ENCODE measurements at regions not wholly inside any gene's neighbourhood (a gene's known extent, or its start where the extent isn't known, plus 50 kb on each side); places are given as distances from the start of the nearest gene placed in this dataset.

DNA sequence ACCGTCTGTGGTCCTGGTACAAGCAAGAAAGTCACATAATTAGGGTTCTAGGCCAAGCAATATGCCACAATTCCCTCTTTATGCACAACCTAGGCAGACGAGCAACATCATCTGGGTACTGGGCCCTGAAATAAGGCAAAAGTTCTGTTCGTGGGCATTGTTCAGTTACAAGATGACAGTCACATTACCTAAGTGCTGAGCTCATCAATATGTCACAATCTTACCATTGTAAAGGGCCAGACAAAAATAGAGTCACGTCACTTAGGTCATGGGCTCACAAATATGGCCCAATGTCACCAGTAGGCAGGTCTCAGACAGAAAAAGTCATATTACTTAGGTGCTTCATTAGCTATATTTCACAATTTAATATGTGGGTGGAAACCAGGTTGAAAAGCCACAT is 1025.3 kb upstream of the AMELY start:
- Mint-ChIP-seq H3K36me3 (ENCODE audit: low read depth) (no peaks in the 10 kb centered on the region), H3K27me3 (no peaks in the 10 kb centered on the region), H3K9me3 (no peaks in the 10 kb centered on the region), H3K27ac (no peak overlapping the region), H3K4me3 (no peak overlapping the region), H3K4me1 (ENCODE audit: low read depth) (no peaks in the 10 kb centered on the region)
- Histone ChIP-seq H3K36me3 (ENCODE audit: insufficient read depth, low read length) (no peaks in the 10 kb centered on the region), H3K4me1 (ENCODE audit: insufficient read depth, low read length) (no peaks in the 10 kb centered on the region), H3K9me3 (ENCODE audit: control insufficient read depth in 1 of 2, insufficient read depth in 1 of 2, low read length in 2 of 2) (no peaks in the 10 kb centered on the region), H3K27me3 (ENCODE audit: control insufficient read depth in 1 of 2, insufficient read depth in 2 of 2, low read length in 2 of 2) (no peaks in the 10 kb centered on the region), H3K27ac (ENCODE audit: low read depth in 1 of 2, low read length in 2 of 2) (no peak overlapping the region), H3K4me3 (ENCODE audit: low read length) (no peak overlapping the region)
- TF ChIP-seq, protein P1, sequence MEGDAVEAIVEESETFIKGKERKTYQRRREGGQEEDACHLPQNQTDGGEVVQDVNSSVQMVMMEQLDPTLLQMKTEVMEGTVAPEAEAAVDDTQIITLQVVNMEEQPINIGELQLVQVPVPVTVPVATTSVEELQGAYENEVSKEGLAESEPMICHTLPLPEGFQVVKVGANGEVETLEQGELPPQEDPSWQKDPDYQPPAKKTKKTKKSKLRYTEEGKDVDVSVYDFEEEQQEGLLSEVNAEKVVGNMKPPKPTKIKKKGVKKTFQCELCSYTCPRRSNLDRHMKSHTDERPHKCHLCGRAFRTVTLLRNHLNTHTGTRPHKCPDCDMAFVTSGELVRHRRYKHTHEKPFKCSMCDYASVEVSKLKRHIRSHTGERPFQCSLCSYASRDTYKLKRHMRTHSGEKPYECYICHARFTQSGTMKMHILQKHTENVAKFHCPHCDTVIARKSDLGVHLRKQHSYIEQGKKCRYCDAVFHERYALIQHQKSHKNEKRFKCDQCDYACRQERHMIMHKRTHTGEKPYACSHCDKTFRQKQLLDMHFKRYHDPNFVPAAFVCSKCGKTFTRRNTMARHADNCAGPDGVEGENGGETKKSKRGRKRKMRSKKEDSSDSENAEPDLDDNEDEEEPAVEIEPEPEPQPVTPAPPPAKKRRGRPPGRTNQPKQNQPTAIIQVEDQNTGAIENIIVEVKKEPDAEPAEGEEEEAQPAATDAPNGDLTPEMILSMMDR (IDR thresholded peaks at IDR 0.05): no peak
- intact Hi-C loops (cut with DNase I, micrococcal nuclease): no loop called here
- POLR2A ChIA-PET: no interaction called here
- no peak for ATAC-seq (ENCODE audit: poor library complexity)
- CTCF ChIA-PET: no interaction called here
- no peak for DNase-seq

DNA sequence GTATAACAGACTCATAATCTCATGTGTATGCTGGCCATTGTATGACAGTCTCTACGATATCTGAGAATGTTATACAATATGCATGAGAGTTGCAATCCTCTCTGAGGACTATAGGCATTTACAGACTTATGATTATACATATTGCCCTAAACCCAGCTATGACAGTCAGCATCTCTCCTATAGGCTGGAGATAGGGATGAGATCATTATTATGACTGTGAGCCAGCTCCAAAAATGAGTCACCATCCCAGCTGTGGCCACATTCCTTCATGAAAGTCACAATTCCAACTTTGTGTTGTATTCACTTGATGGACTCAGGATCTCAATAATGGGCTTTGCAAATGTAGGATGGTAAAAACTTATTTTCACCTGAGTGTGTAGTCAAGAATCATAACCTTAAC is 1024.5 kb upstream of the AMELY start:
- POLR2A ChIA-PET: no interaction called here
- no peaks in the 10 kb centered on the region for H3K4me1 Mint-ChIP-seq (ENCODE audit: low read depth)

DNA sequence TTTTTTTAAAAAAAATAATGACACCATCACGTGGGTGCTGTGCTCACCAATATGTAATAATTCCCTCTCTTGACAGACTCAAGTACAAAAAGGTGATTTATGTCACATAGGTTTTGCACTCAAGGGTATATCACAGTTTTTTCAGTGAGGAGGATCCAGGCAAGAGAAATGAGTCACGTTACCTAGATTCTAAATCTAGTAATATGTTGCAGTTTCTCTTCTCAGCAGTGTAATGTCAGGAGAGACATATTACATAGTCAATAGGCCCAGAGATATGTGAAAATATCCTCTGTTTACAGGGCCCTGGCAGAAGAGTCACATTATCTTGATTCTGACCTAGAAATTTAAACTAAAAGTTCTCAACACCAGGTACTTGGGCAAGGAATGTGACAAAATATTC is 1024.1 kb upstream of the AMELY start:
- no peaks in the 10 kb centered on the region for H3K27me3 Mint-ChIP-seq
- H3K4me3 Mint-ChIP-seq: no peak overlapping the region
- CTCF ChIA-PET: no interaction called here
- no peak overlapping the region for H3K27ac Mint-ChIP-seq
- Histone ChIP-seq H3K27me3 (ENCODE audit: control insufficient read depth in 1 of 2, insufficient read depth in 2 of 2, low read length in 2 of 2) (no peaks in the 10 kb centered on the region), H3K9me3 (ENCODE audit: control insufficient read depth in 1 of 2, insufficient read depth in 1 of 2, low read length in 2 of 2) (no peaks in the 10 kb centered on the region), H3K4me1 (ENCODE audit: insufficient read depth, low read length) (no peaks in the 10 kb centered on the region), H3K36me3 (ENCODE audit: insufficient read depth, low read length) (no peaks in the 10 kb centered on the region), H3K27ac (ENCODE audit: low read depth in 1 of 2, low read length in 2 of 2) (no peak overlapping the region), H3K4me3 (ENCODE audit: low read length) (no peak overlapping the region)
- DNase-seq (no peak), ATAC-seq (ENCODE audit: poor library complexity) (no peak)
- intact Hi-C loops (cut with DNase I, micrococcal nuclease): no loop called here
- no peaks in the 10 kb centered on the region for H3K36me3 Mint-ChIP-seq (ENCODE audit: low read depth)
- TF ChIP-seq, protein P1 (IDR thresholded peaks at IDR 0.05): no peak
- POLR2A ChIA-PET: no interaction called here
- no peaks in the 10 kb centered on the region for H3K9me3 Mint-ChIP-seq
- no peaks in the 10 kb centered on the region for H3K4me1 Mint-ChIP-seq (ENCODE audit: low read depth)

More for the DNA sequence above, 1024.5 kb upstream of the AMELY start:
- no peaks in the 10 kb centered on the region for H3K27me3 Mint-ChIP-seq
- Histone ChIP-seq H3K27ac (ENCODE audit: low read depth in 1 of 2, low read length in 2 of 2) (no peak overlapping the region), H3K27me3 (ENCODE audit: control insufficient read depth in 1 of 2, insufficient read depth in 2 of 2, low read length in 2 of 2) (no peaks in the 10 kb centered on the region), H3K9me3 (ENCODE audit: control insufficient read depth in 1 of 2, insufficient read depth in 1 of 2, low read length in 2 of 2) (no peaks in the 10 kb centered on the region), H3K4me3 (ENCODE audit: low read length) (no peak overlapping the region), H3K4me1 (ENCODE audit: insufficient read depth, low read length) (no peaks in the 10 kb centered on the region), H3K36me3 (ENCODE audit: insufficient read depth, low read length) (no peaks in the 10 kb centered on the region)
- no peak for DNase-seq
- CTCF ChIA-PET: no interaction called here
- no peak overlapping the region for H3K4me3 Mint-ChIP-seq
- ATAC-seq (ENCODE audit: poor library complexity): no peak
- no peak overlapping the region for H3K27ac Mint-ChIP-seq
- no peaks in the 10 kb centered on the region for H3K9me3 Mint-ChIP-seq
- no peaks in the 10 kb centered on the region for H3K36me3 Mint-ChIP-seq (ENCODE audit: low read depth)
- intact Hi-C loops (cut with DNase I, micrococcal nuclease): no loop called here
- TF ChIP-seq, protein P1 (IDR thresholded peaks at IDR 0.05): no peak

Data from CD4-positive, alpha-beta T cell (primary cell).